ENCODE measurements at regions not wholly inside any gene's neighbourhood (a gene's known extent, or its start where the extent isn't known, plus 50 kb on each side); places are given as distances from the start of the nearest gene placed in this dataset.

GRCh38 chr16:85190572-85190971 is 78.3 kb upstream of the CIBAR2 start:
- no peak overlapping the region for H3K27ac Mint-ChIP-seq
- 70 to 89% methylated on average over 2 of the region's 2 CpGs for WGBS, 2 experiments (ENCODE audit: insufficient coverage in 1 of 2, insufficient read length in 1 of 2)

GRCh38 chr16:85191341-85191965 is 79.2 kb upstream of the CIBAR2 start:
- Mint-ChIP-seq H3K27me3 (ENCODE audit: insufficient read depth) (no peaks in the 10 kb centered on the region), H3K4me3 (no peak overlapping the region), H3K4me1 (peaks cover 3% of the 10 kb centered on the region), H3K36me3 (ENCODE audit: low read depth) (peaks cover 3% of the 10 kb centered on the region), H3K9me3 (peaks cover 5% of the 10 kb centered on the region), H3K27ac (no peak overlapping the region)
- Histone ChIP-seq H3K27ac (ENCODE audit: low read depth, low read length) (no peak overlapping the region), H3K9me3 (ENCODE audit: control insufficient read depth, low read length) (no peaks in the 10 kb centered on the region), H3K27me3 (ENCODE audit: control insufficient read depth, insufficient read depth, low read length, poor library complexity, severe bottlenecking) (no peaks in the 10 kb centered on the region), H3K36me3 (ENCODE audit: control insufficient read depth, insufficient read depth, low read length) (no peaks in the 10 kb centered on the region), H3K4me1 (ENCODE audit: control insufficient read depth, insufficient read depth, low read length) (no peaks in the 10 kb centered on the region), H3K4me3 (ENCODE audit: low read length) (no peak overlapping the region), H3K9ac (ENCODE audit: extremely low read depth, low read length, poor library complexity, severe bottlenecking) (no peak overlapping the region)
- TF ChIP-seq CTCF (conservative IDR thresholded peaks at IDR 0.05): no peak
- DNase-seq: no peak
- 92% methylated on average over 16 to 19 of the region's 19 CpGs for WGBS, 2 experiments (ENCODE audit: insufficient coverage in 1 of 2, insufficient read length in 1 of 2)

More at GRCh38 chr16:85190572-85190971, 78.3 kb upstream of the CIBAR2 start:
- no peak for DNase-seq
- H3K36me3 ChIP-seq (ENCODE audit: control insufficient read depth, insufficient read depth, low read length): no peaks in the 10 kb centered on the region
- no peak overlapping the region for H3K4me3 ChIP-seq (ENCODE audit: low read length)
- H3K9ac ChIP-seq (ENCODE audit: extremely low read depth, low read length, poor library complexity, severe bottlenecking): no peak overlapping the region
- peaks cover 5% of the 10 kb centered on the region for H3K9me3 Mint-ChIP-seq
- no peaks in the 10 kb centered on the region for H3K27me3 ChIP-seq (ENCODE audit: control insufficient read depth, insufficient read depth, low read length, poor library complexity, severe bottlenecking)
- no peak overlapping the region for H3K4me3 Mint-ChIP-seq
- H3K36me3 Mint-ChIP-seq (ENCODE audit: low read depth): peaks cover 3% of the 10 kb centered on the region
- H3K27ac ChIP-seq (ENCODE audit: low read depth, low read length): no peak overlapping the region
- no peaks in the 10 kb centered on the region for H3K9me3 ChIP-seq (ENCODE audit: control insufficient read depth, low read length)
- H3K4me1 Mint-ChIP-seq: peaks cover 1% of the 10 kb centered on the region
- TF ChIP-seq CTCF (conservative IDR thresholded peaks at IDR 0.05): no peak
- H3K27me3 Mint-ChIP-seq (ENCODE audit: insufficient read depth): no peaks in the 10 kb centered on the region
- no peaks in the 10 kb centered on the region for H3K4me1 ChIP-seq (ENCODE audit: control insufficient read depth, insufficient read depth, low read length)

- peaks cover 3% of the 10 kb centered on the region for H3K4me1 Mint-ChIP-seq
Measured at GRCh38 chr16:85192238-85193114, 80.2 kb upstream of the CIBAR2 start.

More at GRCh38 chr16:85192238-85193114, 80.2 kb upstream of the CIBAR2 start:
- H3K9ac ChIP-seq (ENCODE audit: extremely low read depth, low read length, poor library complexity, severe bottlenecking): no peak overlapping the region
- peaks cover 5% of the 10 kb centered on the region for H3K9me3 Mint-ChIP-seq
- no peaks in the 10 kb centered on the region for H3K27me3 ChIP-seq (ENCODE audit: control insufficient read depth, insufficient read depth, low read length, poor library complexity, severe bottlenecking)
- WGBS, 2 experiments (ENCODE audit: insufficient coverage in 1 of 2, insufficient read length in 1 of 2): 90 to 94% methylated on average over 10 to 20 of the region's 20 CpGs
- DNase-seq: no peak
- H3K27me3 Mint-ChIP-seq (ENCODE audit: insufficient read depth): no peaks in the 10 kb centered on the region
- H3K27ac ChIP-seq (ENCODE audit: low read depth, low read length): no peak overlapping the region
- H3K36me3 Mint-ChIP-seq (ENCODE audit: low read depth): peaks cover 3% of the 10 kb centered on the region
- no peak overlapping the region for H3K27ac Mint-ChIP-seq
- no peaks in the 10 kb centered on the region for H3K4me1 ChIP-seq (ENCODE audit: control insufficient read depth, insufficient read depth, low read length)
- H3K9me3 ChIP-seq (ENCODE audit: control insufficient read depth, low read length): no peaks in the 10 kb centered on the region
- no peak overlapping the region for H3K4me3 ChIP-seq (ENCODE audit: low read length)
- H3K36me3 ChIP-seq (ENCODE audit: control insufficient read depth, insufficient read depth, low read length): no peaks in the 10 kb centered on the region
- no peak overlapping the region for H3K4me3 Mint-ChIP-seq
- TF ChIP-seq CTCF (conservative IDR thresholded peaks at IDR 0.05): no peak

Data from endodermal cell (in vitro differentiated cells).